ENCODE measurements at regions not wholly inside any gene's neighbourhood (a gene's known extent, or its start where the extent isn't known, plus 50 kb on each side); places are given as distances from the start of the nearest gene placed in this dataset.

DNA sequence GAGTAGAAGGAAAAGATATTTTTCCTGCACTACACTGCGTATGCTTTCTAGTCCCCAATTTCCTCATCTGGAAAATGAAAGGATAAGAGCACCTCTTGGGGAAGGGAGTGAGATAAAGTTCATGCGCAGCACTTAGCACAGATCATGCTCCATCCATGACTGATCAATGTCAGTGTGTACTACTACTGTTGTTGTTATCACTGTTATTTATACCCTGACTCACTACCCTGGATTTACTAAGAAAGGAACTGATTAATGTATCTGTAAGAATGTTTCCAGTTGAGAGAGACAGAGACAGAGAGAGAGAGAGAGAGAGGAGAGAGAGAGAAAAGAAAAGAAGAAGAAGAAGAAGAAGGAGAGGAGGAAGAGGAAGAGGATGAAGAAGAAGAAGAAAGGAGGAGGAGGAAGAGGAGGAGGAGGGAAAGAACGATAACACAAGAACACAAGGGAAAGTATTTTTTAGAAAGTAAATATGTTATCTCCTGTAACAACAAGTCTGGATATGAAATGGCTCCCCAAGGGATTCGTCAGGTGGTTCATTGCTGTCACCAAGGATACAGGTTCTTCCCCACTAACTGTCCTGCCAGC lies 212.2 kb upstream of the PROK2 start:
- no peak for DNase-seq
- Histone ChIP-seq H3K9me3 (no peaks in the 10 kb centered on the region), H3K4me3 (no peak overlapping the region), H3K36me3 (no peaks in the 10 kb centered on the region), H3K4me1 (no peaks in the 10 kb centered on the region), H3K27ac (no peak overlapping the region), H3K27me3 (no peaks in the 10 kb centered on the region)
- intact Hi-C loops (cut with DNase I; ENCODE audit: low total_unique reads) = no loop called here
- TF ChIP-seq CTCF (IDR thresholded peaks at IDR 0.05) = no peak
- TF ChIP-seq POLR2A (IDR thresholded peaks at IDR 0.05) = no peak

DNA sequence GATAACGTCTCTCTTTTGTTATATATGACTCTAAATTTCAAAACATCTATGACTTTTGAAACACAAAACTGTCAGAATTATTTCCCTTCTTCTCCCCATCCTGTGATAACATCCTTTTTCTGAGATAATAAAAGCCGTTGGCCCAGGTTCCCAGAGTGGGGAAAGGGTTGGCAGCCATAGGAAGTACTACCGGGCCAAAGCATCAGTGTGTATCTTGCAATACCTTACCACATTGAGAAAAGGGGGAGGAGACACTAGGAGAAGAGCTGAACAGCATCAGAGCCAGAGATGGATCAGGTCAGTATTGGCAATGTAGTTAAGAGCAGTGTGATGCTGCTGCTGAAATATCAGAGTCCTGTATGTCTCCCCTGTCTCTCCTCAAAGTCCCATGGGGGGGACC lies 210.0 kb upstream of the PROK2 start:
- DNase-seq = no peak
- Histone ChIP-seq H3K27ac (no peak overlapping the region), H3K4me1 (no peaks in the 10 kb centered on the region), H3K36me3 (no peaks in the 10 kb centered on the region), H3K27me3 (no peaks in the 10 kb centered on the region), H3K4me3 (no peak overlapping the region), H3K9me3 (no peaks in the 10 kb centered on the region)
- TF ChIP-seq CTCF (IDR thresholded peaks at IDR 0.05) = no peak
- no peak for TF ChIP-seq POLR2A (IDR thresholded peaks at IDR 0.05)
- intact Hi-C loops (cut with DNase I; ENCODE audit: low total_unique reads) = no loop called here

DNA sequence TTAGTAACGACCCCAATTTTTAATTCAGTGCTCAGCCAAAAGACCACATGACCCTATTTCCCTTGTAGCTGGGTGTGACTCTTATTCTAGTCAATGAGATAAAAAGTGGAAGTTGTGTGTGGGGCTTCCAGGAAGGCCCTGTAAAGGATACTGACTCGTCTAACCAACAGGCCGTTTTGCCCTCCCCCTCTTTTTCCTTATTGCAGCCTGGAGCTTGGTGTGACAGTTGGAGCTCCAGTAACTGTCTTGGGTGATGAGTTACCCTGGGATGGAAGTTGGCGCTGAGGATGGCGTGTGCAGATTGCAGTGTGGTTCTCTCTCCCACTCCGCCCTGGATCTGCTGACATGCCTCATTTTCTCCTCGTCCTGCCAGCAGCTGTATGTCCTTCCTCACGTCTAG lies 209.3 kb upstream of the PROK2 start:
- no peak overlapping the region for H3K4me3 ChIP-seq
- no peaks in the 10 kb centered on the region for H3K36me3 ChIP-seq
- no peaks in the 10 kb centered on the region for H3K27me3 ChIP-seq
- H3K27ac ChIP-seq = no peak overlapping the region
- TF ChIP-seq POLR2A (IDR thresholded peaks at IDR 0.05) (no peak), CTCF (IDR thresholded peaks at IDR 0.05) (no peak)
- no peaks in the 10 kb centered on the region for H3K4me1 ChIP-seq
- no peak for DNase-seq
- no peaks in the 10 kb centered on the region for H3K9me3 ChIP-seq
- intact Hi-C loops (cut with DNase I; ENCODE audit: low total_unique reads) = no loop called here

- TF ChIP-seq CTCF (IDR thresholded peaks at IDR 0.05) = no peak
- no peak overlapping the region for H3K27ac ChIP-seq
- H3K4me3 ChIP-seq = no peak overlapping the region
- no peaks in the 10 kb centered on the region for H3K36me3 ChIP-seq
- no peaks in the 10 kb centered on the region for H3K27me3 ChIP-seq
- H3K9me3 ChIP-seq = no peaks in the 10 kb centered on the region
- DNase-seq = no peak
- intact Hi-C loops (cut with DNase I; ENCODE audit: low total_unique reads) = no loop called here
- no peaks in the 10 kb centered on the region for H3K4me1 ChIP-seq
These were observed 206.7 kb upstream of the PROK2 start for GRCh38 chr3:71991681-71992080.

DNA sequence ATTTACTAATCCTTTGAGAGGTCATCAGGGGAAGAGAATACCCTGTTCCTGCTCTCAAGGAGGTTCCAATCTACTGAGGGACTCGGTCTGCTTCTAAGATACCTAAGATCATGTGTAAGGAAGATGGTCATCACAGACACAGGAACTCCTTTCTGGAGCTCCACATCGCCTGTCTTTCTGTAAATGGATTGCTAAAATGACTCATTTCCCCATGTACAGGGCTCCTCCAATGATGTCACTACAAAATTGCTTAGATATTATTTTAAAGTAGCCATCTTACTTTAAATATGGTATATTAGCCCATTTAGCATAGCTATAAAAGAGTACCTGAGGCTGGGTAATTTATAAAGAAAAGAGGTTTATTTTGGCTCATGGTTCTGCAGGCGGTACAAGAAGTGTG lies 206.1 kb upstream of the PROK2 start:
- Histone ChIP-seq H3K9me3 (no peaks in the 10 kb centered on the region), H3K27me3 (no peaks in the 10 kb centered on the region), H3K36me3 (no peaks in the 10 kb centered on the region), H3K4me1 (no peaks in the 10 kb centered on the region), H3K27ac (no peak overlapping the region), H3K4me3 (no peak overlapping the region)
- DNase-seq = no peak
- intact Hi-C loops (cut with DNase I; ENCODE audit: low total_unique reads) = no loop called here
- no peak for TF ChIP-seq CTCF (IDR thresholded peaks at IDR 0.05)
- no peak for TF ChIP-seq POLR2A (IDR thresholded peaks at IDR 0.05)
